ENCODE measurements at regions not wholly inside any gene's neighbourhood (a gene's known extent, or its start where the extent isn't known, plus 50 kb on each side); places are given as distances from the start of the nearest gene placed in this dataset.

- no peaks in the 10 kb centered on the region for H3K9me3 ChIP-seq
- H3K36me3 ChIP-seq, result no peaks in the 10 kb centered on the region
- peaks cover 0 to 4% of the 10 kb centered on the region in 2 donors for H3K27me3 ChIP-seq
- intact Hi-C loops (cut with DNase I; ENCODE audit: low total_unique reads), result no loop called here
- H3K4me3 ChIP-seq, result no peak overlapping the region
- no peak for DNase-seq
- H3K4me1 ChIP-seq, result no peaks in the 10 kb centered on the region
- TF ChIP-seq CTCF (IDR thresholded peaks at IDR 0.05), result no peak
- no peak overlapping the region for H3K27ac ChIP-seq
Measured at GRCh38 chr4:26150948-26151347, 169.9 kb upstream of the RBPJ start.

- no peak for DNase-seq
- no peaks in the 10 kb centered on the region for H3K9me3 ChIP-seq
- intact Hi-C loops (cut with DNase I; ENCODE audit: low total_unique reads), result no loop called here
- peaks cover 0 to 4% of the 10 kb centered on the region in 2 donors for H3K27me3 ChIP-seq
- H3K4me3 ChIP-seq, result no peak overlapping the region
- H3K27ac ChIP-seq, result no peak overlapping the region
- no peak for TF ChIP-seq CTCF (IDR thresholded peaks at IDR 0.05)
- H3K4me1 ChIP-seq, result no peaks in the 10 kb centered on the region
- H3K36me3 ChIP-seq, result no peaks in the 10 kb centered on the region
Measured at GRCh38 chr4:26151615-26152014, 169.2 kb upstream of the RBPJ start.

GRCh38 chr4:26152056-26152455 is 168.8 kb upstream of the RBPJ start:
- intact Hi-C loops (cut with DNase I; ENCODE audit: low total_unique reads), result no loop called here
- peaks cover 0 to 4% of the 10 kb centered on the region in 2 donors for H3K27me3 ChIP-seq
- H3K9me3 ChIP-seq, result no peaks in the 10 kb centered on the region
- H3K36me3 ChIP-seq, result no peaks in the 10 kb centered on the region
- DNase-seq, result no peak
- no peaks in the 10 kb centered on the region for H3K4me1 ChIP-seq
- no peak overlapping the region for H3K27ac ChIP-seq
- H3K4me3 ChIP-seq, result no peak overlapping the region
- no peak for TF ChIP-seq CTCF (IDR thresholded peaks at IDR 0.05)

- intact Hi-C loops (cut with DNase I; ENCODE audit: low total_unique reads), result no loop called here
- Histone ChIP-seq H3K4me3 (no peak overlapping the region), H3K27ac (no peak overlapping the region), H3K27me3 (no peaks in the 10 kb centered on the region), H3K9me3 (no peaks in the 10 kb centered on the region), H3K36me3 (no peaks in the 10 kb centered on the region), H3K4me1 (no peaks in the 10 kb centered on the region)
- DNase-seq, result no peak
- no peak for TF ChIP-seq CTCF (IDR thresholded peaks at IDR 0.05)
Measured at GRCh38 chr4:26157541-26157940, 163.3 kb upstream of the RBPJ start.

GRCh38 chr4:26160591-26160990 is 160.2 kb upstream of the RBPJ start:
- H3K4me1 ChIP-seq, result no peaks in the 10 kb centered on the region
- H3K4me3 ChIP-seq, result no peak overlapping the region
- intact Hi-C loops (cut with DNase I; ENCODE audit: low total_unique reads), result no loop called here
- no peak overlapping the region for H3K27ac ChIP-seq
- no peak for DNase-seq
- no peaks in the 10 kb centered on the region for H3K27me3 ChIP-seq
- no peaks in the 10 kb centered on the region for H3K36me3 ChIP-seq
- H3K9me3 ChIP-seq, result no peaks in the 10 kb centered on the region
- no peak for TF ChIP-seq CTCF (IDR thresholded peaks at IDR 0.05)

Measured in tibial artery (tissue), 4 donors.